ENCODE measurements at regions not wholly inside any gene's neighbourhood (a gene's known extent, or its start where the extent isn't known, plus 50 kb on each side); places are given as distances from the start of the nearest gene placed in this dataset.
"Not testable (repeated sequence)": the region's sequence is repeated elsewhere in the genome, so short reads cannot be mapped to it uniquely, and the experiment has no call there.

DNA sequence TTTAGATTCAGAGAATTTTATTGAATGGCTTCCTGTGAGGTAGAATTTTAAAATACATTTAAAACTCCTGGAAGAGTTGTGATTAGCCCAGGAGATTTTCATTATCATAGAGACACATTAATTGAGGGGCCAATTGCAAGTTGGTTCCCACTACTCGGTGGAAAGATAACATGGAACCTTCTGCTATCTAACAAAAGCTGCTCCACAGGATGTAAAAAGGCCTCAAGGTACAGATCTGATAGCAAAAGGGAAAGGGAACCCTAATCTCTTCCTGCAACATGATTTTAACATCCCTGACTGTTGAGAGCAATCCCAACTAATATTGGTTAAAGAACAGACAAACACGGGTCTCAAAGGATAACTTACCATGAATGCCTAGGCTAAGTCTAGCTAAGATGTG, 312.3 kb downstream of the TUBA3C start:
- not testable (repeated sequence) for DNase-seq (ENCODE audit: low read depth in 6 of 9, low spot score in 9 of 9); H3K4me1 ChIP-seq (ENCODE audit: control insufficient read depth in 2 of 2, insufficient read depth in 2 of 2, low read length in 2 of 2); H3K27me3 ChIP-seq (ENCODE audit: control insufficient read depth in 2 of 2, insufficient read depth in 1 of 2, low read length in 1 of 2); H3K36me3 ChIP-seq (ENCODE audit: control insufficient read depth in 2 of 2, insufficient read depth in 2 of 2, low read length in 1 of 2); H3K4me3 ChIP-seq (ENCODE audit: low read length in 2 of 2); H3K9me3 ChIP-seq (ENCODE audit: control insufficient read depth in 2 of 2, insufficient read depth in 1 of 2, low read length in 1 of 2); H3K27ac ChIP-seq (ENCODE audit: low read depth in 1 of 2, low read length in 1 of 2)
- WGBS: 86% methylated on average over 2 of the region's 2 CpGs

DNA sequence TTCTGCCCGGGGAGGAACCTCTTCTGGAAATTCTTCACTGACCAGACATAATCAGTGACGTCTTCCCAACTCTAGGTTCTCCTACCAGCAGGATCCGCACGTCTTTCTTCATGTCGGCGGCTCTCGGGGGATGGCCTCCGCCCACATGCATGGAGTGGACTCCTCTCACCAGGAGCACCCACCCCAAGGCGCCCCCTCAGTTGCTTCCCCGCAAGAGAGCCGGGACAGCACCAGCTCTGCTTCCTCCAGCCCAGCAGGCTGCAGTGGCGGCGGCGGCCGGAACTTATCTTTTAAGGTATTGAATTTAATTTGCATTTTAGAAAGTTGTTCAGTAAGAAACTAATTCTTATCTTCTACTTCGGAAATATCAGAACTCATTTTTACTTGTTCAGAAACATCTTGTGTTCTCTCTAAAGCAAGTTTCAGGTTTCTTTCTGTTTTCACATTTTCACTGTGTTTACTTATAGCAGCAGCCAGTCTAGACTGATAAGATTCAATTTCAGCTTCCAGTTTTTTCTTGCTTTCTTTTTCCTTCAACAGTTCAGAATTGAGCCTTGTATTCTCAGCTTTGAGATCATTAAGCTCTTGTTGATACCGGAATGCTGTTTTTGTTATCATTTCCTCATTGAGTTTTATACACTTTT, 343.5 kb downstream of the TUBA3C start:
- H3K36me3 ChIP-seq (ENCODE audit: control insufficient read depth in 2 of 2, insufficient read depth in 2 of 2, low read length in 1 of 2); H3K27ac ChIP-seq (ENCODE audit: low read depth in 1 of 2, low read length in 1 of 2); H3K4me3 ChIP-seq (ENCODE audit: low read length in 2 of 2); DNase-seq (ENCODE audit: low read depth in 6 of 9, low spot score in 9 of 9); H3K27me3 ChIP-seq (ENCODE audit: control insufficient read depth in 2 of 2, insufficient read depth in 1 of 2, low read length in 1 of 2); H3K9me3 ChIP-seq (ENCODE audit: control insufficient read depth in 2 of 2, insufficient read depth in 1 of 2, low read length in 1 of 2); H3K4me1 ChIP-seq (ENCODE audit: control insufficient read depth in 2 of 2, insufficient read depth in 2 of 2, low read length in 2 of 2): not testable (repeated sequence)
- WGBS: 92% methylated on average over 17 of the region's 17 CpGs

DNA sequence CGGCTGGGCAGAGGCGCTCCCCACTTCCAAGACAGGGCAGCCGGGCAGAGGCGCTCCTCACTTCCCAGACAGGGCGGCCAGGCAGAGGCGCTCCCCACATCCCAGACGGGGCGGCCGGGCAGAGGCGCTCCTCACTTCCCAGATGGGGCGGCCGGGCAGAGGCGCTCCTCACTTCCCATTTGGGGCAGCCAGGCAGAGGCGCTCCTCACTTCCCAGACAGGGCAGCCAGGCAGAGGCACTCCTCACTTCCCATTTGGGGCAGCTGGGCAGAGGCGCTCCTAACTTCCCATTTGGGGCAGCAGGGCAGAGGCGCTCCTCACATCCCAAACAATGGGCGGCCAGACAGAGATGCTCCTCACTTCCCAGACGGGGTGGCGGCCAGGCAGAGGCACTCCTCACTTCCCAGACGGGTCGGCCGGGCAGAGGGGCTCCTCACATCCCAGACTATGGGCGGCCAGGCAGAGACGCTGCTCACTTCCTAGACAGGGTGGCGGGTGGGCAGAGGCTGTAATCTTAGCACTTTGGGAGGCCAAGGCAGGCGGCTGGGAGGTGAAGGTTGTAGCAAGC, 344.4 kb downstream of the TUBA3C start:
- not testable (repeated sequence) for H3K4me1 ChIP-seq (ENCODE audit: control insufficient read depth in 2 of 2, insufficient read depth in 2 of 2, low read length in 2 of 2); H3K36me3 ChIP-seq (ENCODE audit: control insufficient read depth in 2 of 2, insufficient read depth in 2 of 2, low read length in 1 of 2); DNase-seq (ENCODE audit: low read depth in 6 of 9, low spot score in 9 of 9); H3K27ac ChIP-seq (ENCODE audit: low read depth in 1 of 2, low read length in 1 of 2); H3K27me3 ChIP-seq (ENCODE audit: control insufficient read depth in 2 of 2, insufficient read depth in 1 of 2, low read length in 1 of 2); H3K4me3 ChIP-seq (ENCODE audit: low read length in 2 of 2); H3K9me3 ChIP-seq (ENCODE audit: control insufficient read depth in 2 of 2, insufficient read depth in 1 of 2, low read length in 1 of 2)
- 92% methylated on average over 26 of the region's 26 CpGs for WGBS

DNA sequence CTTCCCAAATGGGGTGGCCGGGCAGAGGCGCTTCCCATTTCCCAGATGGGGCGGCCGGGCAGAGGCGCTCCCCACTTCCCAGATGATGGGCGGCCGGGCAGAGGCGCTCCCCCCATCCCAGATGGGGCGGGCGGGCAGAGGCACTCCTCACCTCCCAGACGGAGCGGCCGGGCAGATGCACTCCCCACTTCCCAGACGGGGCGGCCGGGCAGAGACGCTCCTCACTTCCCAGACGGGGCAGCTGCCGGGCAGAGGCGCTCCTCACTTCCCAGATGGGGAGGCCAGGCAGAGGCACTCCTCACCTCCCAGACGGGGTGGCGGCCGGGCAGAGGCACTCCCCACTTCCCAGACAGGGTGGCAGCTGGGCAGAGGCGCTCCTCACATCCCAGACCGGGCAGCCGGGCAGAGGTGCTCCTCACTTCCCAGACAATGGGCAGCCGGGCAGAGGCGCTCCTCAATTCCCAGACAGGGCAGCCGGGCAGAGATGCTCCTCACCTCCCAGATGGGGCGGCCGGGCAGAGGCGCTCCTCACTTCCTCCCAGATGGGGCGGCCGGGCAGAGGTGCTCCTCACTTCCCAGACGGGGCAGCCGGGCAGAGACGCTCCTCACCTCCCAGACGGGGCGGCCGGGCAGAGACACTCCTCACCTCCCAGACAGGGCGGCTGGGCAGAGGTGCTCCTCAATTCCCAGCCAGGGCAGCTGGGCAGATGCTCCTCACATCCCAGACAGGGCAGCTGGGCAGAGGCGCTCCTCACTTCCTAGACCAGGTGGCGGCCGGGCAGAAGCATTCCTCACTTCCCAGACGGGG, 345.0 kb downstream of the TUBA3C start:
- H3K27ac ChIP-seq (ENCODE audit: low read depth in 1 of 2, low read length in 1 of 2); DNase-seq (ENCODE audit: low read depth in 6 of 9, low spot score in 9 of 9); H3K4me3 ChIP-seq (ENCODE audit: low read length in 2 of 2); H3K27me3 ChIP-seq (ENCODE audit: control insufficient read depth in 2 of 2, insufficient read depth in 1 of 2, low read length in 1 of 2); H3K9me3 ChIP-seq (ENCODE audit: control insufficient read depth in 2 of 2, insufficient read depth in 1 of 2, low read length in 1 of 2); H3K36me3 ChIP-seq (ENCODE audit: control insufficient read depth in 2 of 2, insufficient read depth in 2 of 2, low read length in 1 of 2); H3K4me1 ChIP-seq (ENCODE audit: control insufficient read depth in 2 of 2, insufficient read depth in 2 of 2, low read length in 2 of 2): not testable (repeated sequence)
- 96% methylated on average over 45 of the region's 45 CpGs for WGBS

DNA sequence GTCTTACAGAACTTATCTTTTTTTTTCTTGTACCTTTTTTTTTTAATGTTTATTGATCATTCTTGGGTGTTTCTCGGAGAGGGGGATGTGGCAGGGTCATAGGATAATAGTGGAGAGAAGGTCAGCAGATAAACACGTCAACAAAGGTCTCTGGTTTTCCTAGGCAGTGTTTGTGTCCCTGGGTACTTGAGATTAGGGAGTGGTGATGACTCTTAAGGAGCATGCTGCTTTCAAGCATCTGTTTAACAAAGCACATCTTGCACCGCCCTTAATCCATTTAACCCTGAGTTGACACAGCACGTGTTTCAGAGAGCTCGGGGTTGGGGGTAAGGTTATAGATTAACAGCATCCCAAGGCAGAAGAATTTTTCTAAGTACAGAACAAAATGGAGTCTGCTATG, 345.9 kb downstream of the TUBA3C start:
- H3K36me3 ChIP-seq (ENCODE audit: control insufficient read depth in 2 of 2, insufficient read depth in 2 of 2, low read length in 1 of 2); DNase-seq (ENCODE audit: low read depth in 6 of 9, low spot score in 9 of 9); H3K9me3 ChIP-seq (ENCODE audit: control insufficient read depth in 2 of 2, insufficient read depth in 1 of 2, low read length in 1 of 2); H3K4me1 ChIP-seq (ENCODE audit: control insufficient read depth in 2 of 2, insufficient read depth in 2 of 2, low read length in 2 of 2); H3K27me3 ChIP-seq (ENCODE audit: control insufficient read depth in 2 of 2, insufficient read depth in 1 of 2, low read length in 1 of 2); H3K4me3 ChIP-seq (ENCODE audit: low read length in 2 of 2); H3K27ac ChIP-seq (ENCODE audit: low read depth in 1 of 2, low read length in 1 of 2): not testable (repeated sequence)
- WGBS: 74% methylated on average over 5 of the region's 5 CpGs

DNA sequence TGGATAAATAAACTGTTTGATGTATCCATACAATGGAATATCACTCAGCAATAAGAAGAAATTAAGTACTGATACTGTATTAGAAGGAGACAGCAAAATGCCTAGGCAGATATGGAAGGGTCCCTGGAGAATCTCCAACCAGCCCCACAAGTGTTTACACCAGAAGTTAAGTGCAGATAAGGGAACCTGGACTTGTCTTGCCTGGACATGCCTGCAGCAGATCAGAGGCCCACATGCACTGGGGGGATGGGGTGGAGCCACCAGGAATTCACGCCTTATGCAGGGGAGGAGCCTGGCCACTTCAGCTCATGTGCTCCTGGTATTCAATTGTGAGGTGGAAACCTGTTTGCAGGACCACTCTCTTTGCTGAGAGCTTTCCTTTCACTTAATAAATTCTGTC, 356.9 kb downstream of the TUBA3C start:
- DNase-seq (ENCODE audit: low read depth in 6 of 9, low spot score in 9 of 9); H3K27ac ChIP-seq (ENCODE audit: low read depth in 1 of 2, low read length in 1 of 2); H3K9me3 ChIP-seq (ENCODE audit: control insufficient read depth in 2 of 2, insufficient read depth in 1 of 2, low read length in 1 of 2); H3K27me3 ChIP-seq (ENCODE audit: control insufficient read depth in 2 of 2, insufficient read depth in 1 of 2, low read length in 1 of 2); H3K4me3 ChIP-seq (ENCODE audit: low read length in 2 of 2); H3K4me1 ChIP-seq (ENCODE audit: control insufficient read depth in 2 of 2, insufficient read depth in 2 of 2, low read length in 2 of 2); H3K36me3 ChIP-seq (ENCODE audit: control insufficient read depth in 2 of 2, insufficient read depth in 2 of 2, low read length in 1 of 2): not testable (repeated sequence)
- WGBS: 91% methylated on average over 1 of the region's 1 CpG

DNA sequence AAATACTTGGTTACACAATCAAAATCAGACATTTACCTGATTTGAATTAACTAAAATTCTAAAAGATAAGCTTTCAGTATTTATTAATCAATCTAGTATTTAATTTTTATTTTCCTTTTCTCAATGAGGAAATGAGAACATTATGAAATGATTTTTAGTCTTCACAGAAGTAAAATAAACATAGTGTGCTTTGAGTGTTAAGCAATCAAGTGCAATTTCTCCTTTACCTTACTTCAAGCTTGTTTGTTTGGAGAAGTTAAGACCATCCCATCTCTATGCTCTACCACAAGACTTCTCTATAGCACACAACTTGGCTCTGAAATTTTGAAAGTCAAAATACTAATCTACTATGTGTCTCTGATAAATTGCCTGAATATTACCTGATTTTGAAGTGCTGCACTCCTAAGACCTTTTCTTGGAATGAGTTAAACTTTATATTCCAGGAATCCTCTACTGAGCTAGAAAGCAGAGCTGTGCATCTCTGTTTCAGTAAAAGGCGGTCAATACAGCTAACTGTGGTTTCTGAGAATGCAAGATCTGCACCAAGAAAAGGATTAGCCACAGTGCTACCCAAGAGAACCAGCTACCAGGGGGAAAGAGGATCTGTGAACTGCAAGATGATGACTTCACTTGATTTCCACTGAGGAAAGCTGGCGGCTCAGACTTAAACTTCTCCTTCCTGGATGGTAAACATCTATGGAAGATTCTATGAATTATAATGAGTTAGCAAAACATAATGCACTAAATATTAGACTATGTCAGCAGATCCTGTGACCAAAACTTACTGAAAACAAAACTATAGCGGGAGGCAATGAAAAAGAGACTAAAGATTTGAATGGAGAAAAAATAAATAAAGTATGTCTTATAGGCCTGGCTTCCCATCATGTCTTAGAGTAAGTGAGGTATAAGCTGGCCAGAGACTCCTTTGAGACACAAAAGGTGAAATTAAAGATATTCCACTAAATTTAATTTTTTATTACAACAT, 358.7 kb downstream of the TUBA3C start:
- H3K36me3 ChIP-seq (ENCODE audit: control insufficient read depth in 2 of 2, insufficient read depth in 2 of 2, low read length in 1 of 2); H3K4me1 ChIP-seq (ENCODE audit: control insufficient read depth in 2 of 2, insufficient read depth in 2 of 2, low read length in 2 of 2); DNase-seq (ENCODE audit: low read depth in 6 of 9, low spot score in 9 of 9); H3K27me3 ChIP-seq (ENCODE audit: control insufficient read depth in 2 of 2, insufficient read depth in 1 of 2, low read length in 1 of 2); H3K4me3 ChIP-seq (ENCODE audit: low read length in 2 of 2); H3K9me3 ChIP-seq (ENCODE audit: control insufficient read depth in 2 of 2, insufficient read depth in 1 of 2, low read length in 1 of 2); H3K27ac ChIP-seq (ENCODE audit: low read depth in 1 of 2, low read length in 1 of 2): not testable (repeated sequence)
- 76% methylated on average over 3 of the region's 3 CpGs for WGBS

DNA sequence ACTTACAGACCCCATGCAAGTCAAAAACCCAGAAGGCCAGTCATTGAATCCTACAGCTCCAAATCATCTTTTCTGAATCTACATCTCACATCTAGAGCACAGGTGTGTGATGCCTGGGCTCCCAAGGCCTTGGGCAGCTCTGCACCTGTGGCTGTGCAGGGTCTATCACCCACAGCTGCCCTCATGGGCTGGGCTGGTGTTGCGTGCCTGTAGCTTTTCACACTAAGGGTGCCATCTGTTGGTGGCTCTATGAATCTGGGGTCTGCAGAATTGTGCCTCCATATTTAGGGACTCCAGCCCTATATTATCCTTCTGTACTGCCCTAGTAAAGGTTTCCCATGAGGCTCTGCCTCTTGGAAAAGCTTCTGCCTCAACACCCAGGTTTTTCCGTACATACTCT, 407.6 kb downstream of the TUBA3C start:
- WGBS: 95% methylated on average over 2 of the region's 2 CpGs
- not testable (repeated sequence) for H3K27ac ChIP-seq (ENCODE audit: low read depth in 1 of 2, low read length in 1 of 2); H3K4me1 ChIP-seq (ENCODE audit: control insufficient read depth in 2 of 2, insufficient read depth in 2 of 2, low read length in 2 of 2); H3K4me3 ChIP-seq (ENCODE audit: low read length in 2 of 2); H3K9me3 ChIP-seq (ENCODE audit: control insufficient read depth in 2 of 2, insufficient read depth in 1 of 2, low read length in 1 of 2); DNase-seq (ENCODE audit: low read depth in 6 of 9, low spot score in 9 of 9); H3K36me3 ChIP-seq (ENCODE audit: control insufficient read depth in 2 of 2, insufficient read depth in 2 of 2, low read length in 1 of 2); H3K27me3 ChIP-seq (ENCODE audit: control insufficient read depth in 2 of 2, insufficient read depth in 1 of 2, low read length in 1 of 2)

DNA sequence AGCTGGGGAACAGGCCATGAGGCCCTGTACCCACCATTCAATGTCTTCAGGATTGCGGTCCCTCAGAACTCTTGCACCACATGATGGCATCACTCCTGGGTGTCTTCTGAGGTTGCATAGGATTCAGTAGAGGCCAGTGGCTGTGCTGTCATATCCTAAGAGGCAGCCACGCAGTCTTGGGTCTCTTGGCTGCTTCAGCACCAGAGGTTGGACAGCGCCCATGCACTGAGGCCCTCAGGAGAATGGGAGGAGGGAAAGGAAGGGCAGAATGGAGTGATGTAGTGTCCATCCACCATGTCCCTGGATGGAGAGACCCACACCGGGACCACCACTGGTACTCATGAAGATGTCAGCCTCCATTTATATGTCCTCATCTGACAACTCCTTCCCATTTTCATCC, 439.9 kb downstream of the TUBA3C start:
- H3K36me3 ChIP-seq (ENCODE audit: control insufficient read depth in 2 of 2, insufficient read depth in 2 of 2, low read length in 1 of 2); DNase-seq (ENCODE audit: low read depth in 6 of 9, low spot score in 9 of 9); H3K4me1 ChIP-seq (ENCODE audit: control insufficient read depth in 2 of 2, insufficient read depth in 2 of 2, low read length in 2 of 2); H3K4me3 ChIP-seq (ENCODE audit: low read length in 2 of 2); H3K27ac ChIP-seq (ENCODE audit: low read depth in 1 of 2, low read length in 1 of 2); H3K27me3 ChIP-seq (ENCODE audit: control insufficient read depth in 2 of 2, insufficient read depth in 1 of 2, low read length in 1 of 2); H3K9me3 ChIP-seq (ENCODE audit: control insufficient read depth in 2 of 2, insufficient read depth in 1 of 2, low read length in 1 of 2): not testable (repeated sequence)
- WGBS: 85% methylated on average over 4 of the region's 4 CpGs

Measured in thymus (tissue), 11 donors.